ENCODE measurements at regions not wholly inside any gene's neighbourhood (a gene's known extent, or its start where the extent isn't known, plus 50 kb on each side); places are given as distances from the start of the nearest gene placed in this dataset.

DNA sequence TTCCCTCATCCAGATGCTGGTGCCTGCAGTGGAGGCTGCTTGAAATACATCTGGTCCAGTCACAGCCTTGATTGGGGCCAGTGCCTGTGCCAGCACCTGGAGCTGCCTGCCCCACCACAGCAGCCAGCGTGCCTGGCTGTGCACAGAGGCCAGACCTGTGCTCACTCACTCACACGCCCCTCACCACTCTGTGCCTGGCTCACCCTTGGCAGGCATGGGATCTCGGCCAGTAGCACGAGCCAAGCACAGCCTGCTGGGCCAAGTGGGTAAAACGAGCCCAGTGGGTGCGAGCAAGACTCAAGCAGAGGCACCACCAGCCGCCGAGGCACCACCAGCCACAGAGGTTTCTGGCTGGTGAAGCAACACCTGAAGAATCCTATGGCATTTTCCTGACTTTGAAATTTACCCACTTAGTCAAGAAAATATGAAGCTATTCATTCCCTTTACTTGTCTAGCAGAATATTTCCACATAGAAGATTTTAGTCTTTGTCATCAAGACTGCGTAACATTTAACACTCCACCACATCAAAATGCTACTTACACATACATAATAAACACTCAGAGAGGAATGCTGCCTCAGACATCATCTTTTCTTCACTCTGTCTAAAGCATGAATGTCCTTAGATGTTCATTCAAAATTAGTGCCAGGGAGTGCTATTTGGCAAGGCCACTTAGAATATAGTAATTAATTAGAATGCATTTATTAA, 424.3 kb upstream of the FAT3 start:
- no peak for DNase-seq

DNA sequence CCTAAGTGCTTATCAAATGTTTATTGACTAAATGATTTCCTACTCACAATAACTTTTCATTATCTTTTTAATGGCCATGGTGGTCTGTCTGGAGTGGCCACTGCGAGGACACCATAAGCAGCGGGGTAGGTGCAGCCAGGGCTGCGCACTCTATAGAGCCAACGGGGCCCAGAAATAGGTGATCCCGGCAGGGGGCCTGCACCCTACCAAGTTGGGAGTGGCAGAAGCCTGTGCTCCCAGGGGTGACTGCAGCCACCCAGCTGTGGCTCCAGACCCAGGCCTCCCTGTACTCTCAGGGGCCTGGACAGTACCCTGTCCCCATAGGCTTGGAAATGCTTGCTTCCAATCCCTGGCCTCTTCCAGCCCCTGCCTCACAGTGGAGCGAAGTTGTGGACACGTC, 426.4 kb upstream of the FAT3 start:
- no peak for DNase-seq

DNA sequence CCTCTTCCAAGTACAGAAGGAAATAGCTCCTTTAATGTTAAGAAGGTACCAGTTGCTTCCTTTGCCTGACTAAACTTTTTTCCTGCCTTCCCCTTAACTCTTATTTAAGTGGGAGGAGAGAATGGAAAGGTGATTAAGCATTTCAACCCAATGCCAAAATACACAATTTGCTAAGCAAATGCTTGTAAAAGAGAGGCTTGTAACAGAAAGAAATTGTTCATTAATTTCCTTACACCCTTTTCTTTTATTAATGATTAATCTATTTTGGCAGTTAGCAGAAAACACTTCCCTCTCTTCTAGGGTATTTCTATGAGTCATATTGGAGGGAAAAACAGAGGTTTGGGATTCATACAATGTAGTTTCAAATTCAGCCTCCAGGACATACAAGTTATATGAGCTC, 427.6 kb upstream of the FAT3 start:
- DNase-seq, result no peak

DNA sequence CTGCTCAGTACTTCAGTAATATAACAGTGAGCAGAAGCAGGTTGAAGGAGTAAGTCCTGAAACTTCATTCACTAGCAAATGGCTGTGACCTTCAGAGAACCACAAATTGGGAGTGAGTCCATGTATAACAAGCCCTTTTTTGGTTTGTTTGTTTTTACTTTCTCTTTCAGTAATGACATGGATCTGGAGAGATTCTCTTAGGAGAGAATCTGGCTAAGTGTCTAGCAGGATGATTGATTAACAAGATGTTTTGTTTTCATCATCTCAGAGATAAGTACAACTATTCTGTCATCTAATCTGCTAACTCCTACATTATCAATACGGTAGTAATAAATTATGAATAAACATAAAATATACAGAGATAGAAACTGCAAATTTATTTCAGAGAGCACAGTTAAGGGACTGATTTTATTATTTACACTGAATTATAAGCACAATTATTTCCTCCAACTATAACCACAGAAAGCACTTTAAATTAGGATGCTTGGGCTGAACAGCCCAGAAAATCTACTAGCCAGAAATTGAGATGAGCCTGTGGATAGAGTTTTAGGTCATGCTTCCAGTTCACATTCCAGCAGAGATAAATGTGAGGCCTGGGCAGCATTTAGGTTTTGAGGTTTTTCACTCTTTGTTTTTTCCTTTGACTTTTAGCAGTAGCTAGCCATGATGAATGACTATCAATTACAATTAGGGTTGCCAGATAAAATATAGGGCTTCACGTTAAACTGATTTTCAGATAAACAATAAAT, 429.3 kb upstream of the FAT3 start:
- DNase-seq, result no peak

DNA sequence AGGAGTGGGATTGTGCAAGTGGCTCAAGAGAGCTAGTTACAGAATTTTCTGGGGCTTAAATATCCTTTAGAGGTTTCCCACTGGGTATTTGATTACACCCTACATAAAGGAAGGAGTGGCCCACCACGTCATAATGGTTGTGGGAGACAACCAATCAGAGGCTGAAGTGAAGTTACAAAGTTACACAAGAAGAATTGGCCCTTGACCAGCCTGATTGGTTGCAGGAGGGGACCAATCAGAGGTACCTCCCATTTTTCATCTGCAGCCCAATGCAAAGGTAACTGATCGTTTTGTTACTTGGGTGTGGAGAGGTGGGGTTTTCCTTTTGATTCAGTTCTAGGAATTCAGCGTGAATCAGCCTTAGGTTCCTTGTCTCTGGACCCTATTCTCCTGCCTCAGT, 430.5 kb upstream of the FAT3 start:
- DNase-seq, result no peak

DNA sequence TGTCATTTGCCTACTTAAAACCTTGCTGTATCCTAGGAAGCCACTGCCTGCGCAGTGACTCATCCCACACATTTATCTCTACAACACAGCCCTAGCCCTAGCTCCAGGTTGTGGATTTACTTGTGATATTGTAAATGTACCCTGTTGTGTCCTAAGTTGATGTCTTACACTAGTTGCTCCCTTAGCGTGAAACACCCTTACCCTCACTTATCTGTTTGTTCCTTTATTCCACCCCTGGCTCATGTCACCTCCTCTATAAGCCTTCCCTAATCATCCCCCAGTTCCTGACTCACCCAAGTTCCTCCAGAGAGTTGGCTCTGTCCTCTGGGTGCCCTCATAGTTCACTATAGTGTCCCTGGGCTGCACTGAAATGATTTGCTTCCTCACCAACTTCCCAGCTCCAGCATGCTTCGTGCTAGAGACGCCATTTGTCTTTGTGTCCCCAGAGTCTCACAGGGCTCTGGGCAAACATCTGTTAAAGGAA, 431.8 kb upstream of the FAT3 start:
- no peak for DNase-seq

DNA sequence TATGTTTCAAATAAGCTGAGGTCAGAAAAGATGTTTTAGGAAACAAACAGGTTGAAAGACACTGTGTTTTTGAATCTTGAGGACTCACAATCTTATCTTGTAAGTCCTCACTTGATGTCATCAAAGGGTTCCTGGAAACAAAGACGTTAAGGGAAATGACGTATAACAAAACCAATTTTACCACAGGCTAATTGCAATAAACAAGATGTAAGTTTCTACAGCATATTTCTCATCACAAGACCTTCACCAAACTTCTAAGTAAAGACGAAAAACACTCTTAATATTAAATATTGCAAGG, 433.5 kb upstream of the FAT3 start:
- DNase-seq, result no peak

DNA sequence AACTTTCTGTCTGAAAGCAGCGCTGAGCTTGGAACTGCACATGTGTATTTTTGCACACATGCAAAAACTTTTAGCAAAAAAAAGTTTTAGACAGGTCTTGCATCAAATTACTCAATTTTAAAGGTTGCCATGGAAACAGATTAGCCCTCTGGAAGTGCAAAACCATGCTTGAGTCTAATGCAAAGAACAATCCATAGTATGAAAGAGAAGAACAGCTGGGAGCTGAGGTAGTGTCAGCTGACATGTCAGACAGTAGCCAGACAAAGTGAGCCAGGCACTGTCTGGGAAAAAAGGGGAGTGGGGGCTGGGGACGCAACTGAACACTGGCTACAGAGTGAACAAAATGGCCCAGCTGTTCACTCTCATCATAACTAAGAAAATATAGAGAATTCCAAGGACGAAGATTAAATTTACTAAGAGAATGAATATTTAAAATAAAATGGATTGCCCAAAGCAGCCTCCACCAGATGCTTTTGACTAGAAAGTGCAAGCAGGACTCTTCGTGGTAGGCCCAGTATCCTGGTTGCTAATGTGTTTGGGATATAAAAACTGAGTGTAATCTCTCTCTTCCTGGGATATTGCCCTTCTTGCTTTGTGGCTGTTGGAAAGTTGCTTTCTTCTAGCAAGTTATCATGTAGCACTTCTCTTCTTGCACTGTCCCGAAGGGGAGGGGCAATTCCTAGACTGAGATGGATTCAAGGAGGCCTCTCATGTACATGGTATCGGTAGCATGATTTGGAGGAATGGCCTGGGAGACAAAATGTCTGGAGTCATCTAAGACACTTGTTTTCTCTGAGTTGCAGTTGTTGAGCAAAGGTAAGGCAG, 434.1 kb upstream of the FAT3 start:
- DNase-seq, result no peak

DNA sequence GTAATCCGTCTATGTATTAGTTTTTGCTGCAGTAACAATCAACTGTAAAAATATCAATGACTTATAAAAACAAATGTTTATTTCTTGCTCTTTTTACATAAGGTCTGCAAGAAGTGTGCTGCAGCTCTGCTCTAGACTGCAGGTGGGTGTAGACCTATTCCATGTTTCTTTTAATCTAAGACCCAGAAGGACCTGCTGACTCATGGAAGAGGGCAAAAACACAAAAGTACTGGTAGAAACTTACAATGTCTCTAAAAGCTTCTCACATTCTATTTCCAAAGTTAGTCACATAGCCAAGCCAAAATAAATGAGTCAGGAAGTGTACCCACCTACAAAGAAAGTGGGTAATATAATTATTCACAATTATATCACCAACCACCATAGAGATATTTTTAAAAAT, 435.9 kb upstream of the FAT3 start:
- DNase-seq, result no peak

DNA sequence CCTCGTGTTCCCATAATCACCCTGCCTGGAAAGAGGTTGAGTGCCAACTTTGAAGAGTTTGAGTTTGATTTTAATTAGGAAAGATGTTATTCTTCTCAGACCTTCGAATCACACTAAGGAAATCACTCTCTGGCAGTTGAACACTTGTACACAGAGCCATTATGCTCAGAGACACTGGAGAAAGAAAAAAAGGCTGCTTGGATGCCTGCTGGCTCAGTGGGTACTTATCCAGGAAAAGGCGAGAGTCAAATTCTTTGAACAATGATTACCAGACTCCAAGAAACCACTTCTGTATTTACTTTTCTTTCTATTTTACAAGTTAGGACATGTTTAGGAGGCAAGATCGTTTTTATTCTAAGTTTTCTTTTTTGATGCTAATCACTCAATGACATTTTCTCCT, 438.5 kb upstream of the FAT3 start:
- no peak for DNase-seq

DNA sequence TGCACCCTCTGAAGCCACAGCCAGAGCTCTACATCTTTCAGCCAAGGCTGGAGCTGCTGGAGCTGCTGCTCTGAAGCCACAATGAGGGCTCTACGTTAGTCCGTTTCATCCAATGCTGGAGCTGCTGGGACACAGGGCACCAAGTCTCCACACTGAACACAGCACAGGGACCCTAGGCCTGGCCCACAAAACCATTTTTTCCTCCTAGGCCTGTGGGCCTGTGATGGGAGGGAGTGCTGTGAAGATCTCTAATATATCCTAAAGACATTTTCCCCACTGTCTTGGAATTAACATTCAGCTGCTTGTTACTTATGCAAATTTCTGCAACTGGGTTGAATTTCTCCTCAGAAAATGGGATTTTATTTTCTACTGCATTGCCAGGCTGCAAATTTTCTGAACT, 441.4 kb upstream of the FAT3 start:
- DNase-seq, result no peak

DNA sequence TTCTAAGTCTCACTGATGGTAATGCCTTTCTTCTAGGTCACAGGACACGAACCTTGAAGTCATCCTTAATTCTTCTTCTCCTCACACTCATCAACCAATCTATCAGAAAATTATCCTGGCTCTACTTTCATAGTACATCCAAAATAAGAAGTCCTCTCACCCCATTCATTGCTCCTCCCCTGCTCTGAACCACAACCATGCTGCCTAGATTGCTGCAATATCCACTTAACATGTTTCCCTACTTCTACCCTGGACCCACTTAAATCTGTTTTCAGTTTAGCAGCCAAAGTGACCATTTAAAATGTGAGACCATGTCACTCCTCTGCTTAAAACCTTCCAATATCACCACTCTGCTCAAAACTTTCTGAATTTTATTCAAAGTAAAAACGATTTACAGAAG, 445.9 kb upstream of the FAT3 start:
- no peak for DNase-seq

DNA sequence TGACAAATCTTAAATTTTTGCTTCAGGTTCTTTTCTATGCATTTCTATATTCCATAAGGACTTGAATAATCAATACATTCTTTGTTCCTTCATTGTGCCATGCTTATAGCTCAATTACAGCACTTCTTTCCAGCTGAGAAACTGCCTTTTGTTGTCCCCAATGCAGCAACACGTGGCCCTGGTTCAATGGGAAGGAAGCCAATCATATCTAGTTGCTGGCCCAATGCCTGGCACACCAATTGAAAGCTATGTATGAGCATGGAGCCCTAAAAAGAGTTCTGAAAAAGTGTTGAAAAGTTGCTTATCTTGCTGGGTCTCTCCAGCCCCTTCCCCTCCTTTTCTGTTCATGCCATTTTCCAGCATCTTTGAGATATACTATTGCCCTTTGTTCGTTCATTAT, 448.0 kb upstream of the FAT3 start:
- DNase-seq, result no peak

DNA sequence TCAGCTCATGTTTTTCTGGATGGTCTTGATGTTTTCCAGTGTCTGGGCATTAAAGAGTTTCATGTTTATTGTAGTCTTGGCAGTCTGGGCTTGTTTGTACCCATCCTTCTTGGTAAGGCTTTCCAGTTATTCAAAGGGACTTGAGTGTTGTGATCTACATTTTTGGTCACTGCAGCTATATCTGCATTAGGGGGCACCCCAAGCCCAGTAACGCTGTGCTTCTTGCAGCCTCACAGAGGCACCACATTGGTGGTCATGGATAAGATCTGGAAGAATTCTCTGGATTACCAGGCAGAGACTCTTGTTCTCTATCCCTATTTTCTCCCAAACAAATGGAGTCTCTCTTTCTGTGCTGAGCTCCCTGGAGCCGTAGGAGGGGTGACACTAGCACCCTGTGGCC, 451.5 kb upstream of the FAT3 start:
- no peak for DNase-seq

DNA sequence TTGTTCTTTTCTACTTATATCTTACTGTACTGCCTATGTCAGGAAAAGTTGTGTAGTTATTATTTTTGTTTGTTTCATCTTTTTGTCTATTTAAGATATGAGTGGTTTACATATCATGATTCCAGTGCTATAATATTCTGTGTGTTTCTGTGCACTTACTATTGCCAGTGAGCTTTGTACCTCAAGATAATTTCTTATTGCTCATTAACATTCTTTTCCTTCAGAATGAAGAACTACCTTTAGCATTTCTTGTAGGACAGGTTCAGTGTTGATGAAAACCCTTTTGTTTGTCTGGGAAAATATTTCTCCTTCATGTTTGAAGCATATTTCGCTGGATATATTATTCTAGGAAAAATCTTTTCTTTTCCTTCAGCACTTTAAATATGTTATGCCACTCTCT, 452.7 kb upstream of the FAT3 start:
- DNase-seq, result no peak

DNA sequence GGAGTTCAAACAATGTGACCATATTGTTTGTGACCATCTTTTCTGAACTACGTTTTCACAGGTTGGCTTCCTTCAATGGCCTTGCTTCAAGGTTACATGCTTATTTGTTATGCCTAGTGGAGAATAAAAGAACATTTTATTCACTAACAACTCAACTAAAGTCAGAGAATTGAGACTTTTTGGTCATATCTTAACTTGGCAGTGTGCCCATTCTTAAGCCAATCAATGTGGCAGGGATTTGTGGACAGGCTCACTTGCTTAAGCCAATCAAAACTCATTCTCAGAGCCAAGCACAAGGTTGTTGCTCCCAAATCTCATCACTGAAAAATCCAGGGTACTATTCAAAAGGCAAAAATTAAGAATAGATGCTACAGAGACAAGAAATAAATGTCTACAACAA, 455.8 kb upstream of the FAT3 start:
- DNase-seq, result no peak

DNA sequence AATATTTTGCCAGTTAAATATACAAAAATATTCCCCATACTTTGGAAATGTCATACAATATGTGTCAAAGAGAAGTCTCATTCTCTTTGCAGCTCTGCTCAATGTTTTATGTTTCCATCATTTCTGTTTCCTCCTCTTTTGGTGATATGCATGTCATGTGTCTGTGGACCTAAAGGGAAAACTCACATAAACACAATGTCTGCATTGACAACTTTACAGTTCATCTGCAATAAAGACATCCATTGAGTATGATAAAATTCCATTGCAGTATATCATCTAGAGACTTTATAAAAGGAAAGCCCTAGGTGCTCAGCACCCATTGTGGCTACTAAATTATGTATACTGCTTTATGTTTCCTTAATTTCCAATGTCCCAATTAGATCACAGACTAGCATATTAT, 461.3 kb upstream of the FAT3 start:
- DNase-seq, result no peak

DNA sequence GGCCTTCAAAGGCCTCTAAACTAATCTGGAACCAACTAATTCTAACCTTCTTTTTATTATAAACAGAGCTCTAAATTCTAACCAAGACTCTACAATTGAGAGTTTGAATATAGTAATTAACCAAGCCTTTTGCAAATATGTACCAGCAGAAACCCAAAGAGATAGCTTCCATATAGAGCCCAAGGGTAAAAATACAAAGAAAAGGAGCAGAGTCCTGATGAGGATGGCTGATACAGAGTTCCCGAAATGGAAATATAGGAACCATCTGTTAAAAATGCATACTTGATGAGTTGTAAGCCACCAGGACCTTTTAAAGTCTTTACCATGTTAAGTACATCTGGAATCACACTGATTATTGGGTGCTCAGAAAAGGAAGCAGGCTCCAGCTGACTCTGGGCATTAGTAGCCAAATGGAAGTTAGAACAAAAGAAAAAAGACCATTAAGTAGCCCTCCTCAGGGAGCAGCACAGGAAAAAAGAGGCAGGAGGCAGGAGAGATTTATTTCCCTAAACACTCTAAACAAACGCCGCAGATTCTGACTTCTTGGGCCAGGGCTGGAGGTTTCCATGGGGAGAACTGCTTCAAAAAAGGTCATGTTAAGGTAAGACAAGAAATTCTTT, 463.1 kb upstream of the FAT3 start:
- no peak for DNase-seq

DNA sequence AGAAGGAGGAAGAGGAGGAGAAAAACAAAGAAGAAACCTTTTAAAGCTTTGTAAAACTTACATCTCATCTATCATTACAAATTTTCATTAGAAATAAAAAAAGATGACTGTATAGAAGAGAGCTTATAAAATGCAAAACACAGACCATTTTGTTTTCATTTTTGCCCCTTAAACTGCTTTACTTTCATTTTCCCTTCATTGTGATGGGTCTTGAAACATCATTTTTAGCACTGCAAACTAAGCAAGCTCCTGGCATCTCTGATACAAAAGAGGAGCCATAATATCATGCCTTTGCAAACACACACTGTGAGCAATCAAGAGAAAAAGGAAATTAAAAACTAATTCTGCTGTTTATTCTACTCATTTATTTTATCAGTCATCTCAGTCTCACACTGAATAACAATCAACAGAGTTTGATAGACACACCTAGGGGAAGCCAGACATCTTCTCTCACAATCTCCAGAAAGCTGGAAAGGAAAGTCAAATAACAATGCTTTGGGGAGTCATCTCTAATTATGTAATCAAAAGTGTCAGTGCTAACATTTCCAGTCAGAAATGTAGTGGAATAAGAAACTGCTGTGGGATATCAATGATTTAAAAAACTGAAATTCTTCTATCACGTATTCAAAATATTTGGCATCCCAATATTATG, 467.7 kb upstream of the FAT3 start:
- no peak for DNase-seq

DNA sequence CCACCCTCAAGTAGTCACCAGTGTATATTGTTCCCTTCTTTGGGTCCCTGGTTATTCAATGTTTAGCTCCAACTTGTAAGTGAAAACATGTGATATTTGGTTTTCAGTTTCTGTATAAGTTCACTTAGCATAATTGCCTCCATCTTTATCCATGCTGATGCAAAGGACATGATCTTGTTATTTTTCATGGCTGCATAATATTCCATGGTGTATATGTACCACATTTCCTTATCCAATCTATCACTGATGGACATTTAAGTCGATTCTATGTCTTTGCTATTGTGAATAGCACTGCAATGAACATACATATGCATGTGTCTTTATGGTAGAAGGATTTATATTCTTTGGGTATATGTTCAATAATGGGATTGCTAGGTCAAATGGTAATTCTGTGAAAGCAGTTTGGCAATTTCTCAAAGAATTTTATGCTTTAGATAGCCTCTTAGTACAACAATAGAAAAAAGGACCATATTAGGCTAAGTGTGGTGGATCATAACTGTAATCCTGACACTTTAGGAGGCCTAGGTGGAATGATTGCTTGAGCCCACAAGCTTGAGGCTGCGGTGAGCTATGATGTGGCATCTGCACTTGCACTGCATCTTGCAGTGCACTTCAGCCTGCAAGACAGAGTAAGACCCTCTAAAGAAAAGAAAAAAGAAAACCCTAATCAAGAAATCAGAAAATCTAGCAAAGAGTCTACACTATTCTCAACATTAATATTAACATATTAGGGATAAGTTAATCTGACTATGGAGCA, 468.5 kb upstream of the FAT3 start:
- DNase-seq, result no peak

DNA sequence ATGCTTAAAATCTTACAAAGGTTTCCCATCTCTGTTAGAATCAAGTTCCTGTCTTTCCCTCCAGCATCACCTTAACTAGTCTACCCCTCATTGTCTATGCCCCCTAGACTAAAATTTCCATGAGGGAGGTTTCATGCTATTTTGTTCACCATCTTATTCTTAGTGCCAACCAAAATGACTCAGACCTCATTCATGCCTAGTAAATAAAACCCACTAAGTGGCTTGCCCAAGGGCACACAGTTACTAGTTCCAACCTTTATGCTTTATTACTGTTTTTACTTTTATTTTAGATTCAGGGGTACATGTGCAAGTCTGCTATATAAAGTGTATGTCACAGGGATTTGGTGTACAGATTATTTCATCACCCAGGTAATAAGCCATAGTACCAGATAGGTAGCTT, 469.1 kb upstream of the FAT3 start:
- no peak for DNase-seq

DNA sequence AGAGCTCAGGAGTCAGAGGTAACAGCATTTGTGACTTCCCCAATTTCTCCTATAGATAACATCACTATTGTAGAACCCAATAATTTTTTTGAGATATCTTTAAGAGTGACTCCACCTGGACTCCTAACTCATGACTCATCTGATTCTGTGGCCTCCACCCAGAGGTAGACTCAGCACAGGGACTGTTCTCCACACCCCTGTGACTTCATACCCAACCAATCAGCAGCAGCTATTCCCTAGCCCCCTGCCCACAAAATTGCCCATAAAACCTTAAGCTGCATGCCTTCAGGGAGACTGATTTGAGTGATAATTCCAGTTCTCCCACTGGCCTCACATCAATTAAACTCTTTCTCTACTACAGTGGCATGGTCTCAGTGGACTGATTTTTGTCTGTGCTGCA, 475.4 kb upstream of the FAT3 start:
- no peak for DNase-seq
